ENCODE measurements at regions not wholly inside any gene's neighbourhood (a gene's known extent, or its start where the extent isn't known, plus 50 kb on each side); places are given as distances from the start of the nearest gene placed in this dataset.

DNA sequence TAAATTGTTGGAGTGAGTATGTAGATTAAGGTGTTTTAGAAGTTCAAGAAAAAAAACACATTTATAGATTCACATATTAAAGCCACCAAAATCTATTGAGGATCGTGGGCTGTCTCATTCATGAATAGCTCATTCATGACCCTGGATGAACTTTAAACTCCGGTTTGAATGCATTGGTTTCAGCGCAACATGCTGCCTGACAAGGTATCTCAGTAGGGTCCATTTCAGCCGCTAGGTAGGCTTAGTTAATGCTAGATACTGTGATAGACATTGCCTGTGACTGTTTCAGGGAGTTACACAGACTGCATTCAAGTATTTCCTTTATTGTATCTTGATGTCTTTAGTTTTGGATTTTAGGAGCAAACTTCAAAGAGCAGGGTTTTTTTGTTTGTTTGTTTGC is 140.5 kb upstream of the POGK start:
- Histone ChIP-seq H4K20me1 (ENCODE audit: control insufficient read depth, insufficient read depth, insufficient read length) (no peaks in the 10 kb centered on the region), H3K14ac (ENCODE audit: insufficient read depth, low read length) (no peak overlapping the region), H3K4ac (ENCODE audit: low read depth, low read length) (no peak overlapping the region), H3K79me2 (ENCODE audit: insufficient read depth, low read length) (no peaks in the 10 kb centered on the region), H4K5ac (ENCODE audit: insufficient read length, low read depth, low read length) (no peak overlapping the region), H3K23ac (ENCODE audit: insufficient read length, low read depth, low read length) (no peak overlapping the region), H3K9me3 (ENCODE audit: control insufficient read depth, low read depth, low read length) (no peaks in the 10 kb centered on the region), H2AFZ (ENCODE audit: low read length) (no peak overlapping the region), H3K4me2 (ENCODE audit: insufficient read depth, insufficient read length, low read length) (no peak overlapping the region), H2BK15ac (ENCODE audit: low read depth, low read length) (no peak overlapping the region), H3K9ac (ENCODE audit: extremely low read depth, insufficient read length, low read length) (no peak overlapping the region), H4K91ac (ENCODE audit: insufficient read length, low read depth, low read length) (no peak overlapping the region), H2BK120ac (ENCODE audit: low read depth, low read length, poor library complexity, severe bottlenecking) (no peak overlapping the region), H3K79me1 (ENCODE audit: insufficient read depth, low read depth, low read length, poor library complexity, severe bottlenecking) (no peaks in the 10 kb centered on the region), H2BK5ac (ENCODE audit: insufficient read length, low read length) (no peak overlapping the region), H3K56ac (ENCODE audit: insufficient read length, low read depth, low read length) (no peak overlapping the region), H3T11ph (ENCODE audit: low read length) (no peak overlapping the region), H2BK12ac (ENCODE audit: insufficient read length, low read depth, low read length) (no peak overlapping the region), H3K4me1 (ENCODE audit: insufficient read depth, low read length) (no peaks in the 10 kb centered on the region), H3K23me2 (ENCODE audit: insufficient read length, low read depth, low read length, poor library complexity, severe bottlenecking) (no peaks in the 10 kb centered on the region), H2AK5ac (ENCODE audit: insufficient read length, low read length) (no peak overlapping the region), H3K18ac (ENCODE audit: insufficient read length, low read depth, low read length) (no peak overlapping the region), H4K8ac (replicated peaks; ENCODE audit: insufficient read length, low read depth, low read length) (no peak overlapping the region), H2BK20ac (ENCODE audit: low read depth, low read length, poor library complexity, severe bottlenecking) (no peak overlapping the region), H3K27me3 (ENCODE audit: insufficient read depth, low read length) (no peaks in the 10 kb centered on the region), H3K27ac (ENCODE audit: insufficient read length, low read depth, low read length) (no peak overlapping the region)
- Mint-ChIP-seq H3K27me3 (ENCODE audit: low read depth) (no peaks in the 10 kb centered on the region), H3K9me3 (no peaks in the 10 kb centered on the region), H3K4me1 (peaks cover 2 to 11% of the 10 kb centered on the region in 2 experiments; a peak in 2 of 4 replicates), H3K4me3 (no peak overlapping the region), H3K36me3 (ENCODE audit: insufficient read depth in 1 of 3, low read depth in 3 of 3) (no peaks in the 10 kb centered on the region; a peak in 2 of 7 replicates), H3K27ac (no peak overlapping the region)
- WGBS (ENCODE audit: extremely low coverage, insufficient read length, low lambda C conversion rate) = no CpG with 5 or more reads among the region's 4 CpGs
- no peak for DNase-seq
- TF ChIP-seq, protein P1, sequence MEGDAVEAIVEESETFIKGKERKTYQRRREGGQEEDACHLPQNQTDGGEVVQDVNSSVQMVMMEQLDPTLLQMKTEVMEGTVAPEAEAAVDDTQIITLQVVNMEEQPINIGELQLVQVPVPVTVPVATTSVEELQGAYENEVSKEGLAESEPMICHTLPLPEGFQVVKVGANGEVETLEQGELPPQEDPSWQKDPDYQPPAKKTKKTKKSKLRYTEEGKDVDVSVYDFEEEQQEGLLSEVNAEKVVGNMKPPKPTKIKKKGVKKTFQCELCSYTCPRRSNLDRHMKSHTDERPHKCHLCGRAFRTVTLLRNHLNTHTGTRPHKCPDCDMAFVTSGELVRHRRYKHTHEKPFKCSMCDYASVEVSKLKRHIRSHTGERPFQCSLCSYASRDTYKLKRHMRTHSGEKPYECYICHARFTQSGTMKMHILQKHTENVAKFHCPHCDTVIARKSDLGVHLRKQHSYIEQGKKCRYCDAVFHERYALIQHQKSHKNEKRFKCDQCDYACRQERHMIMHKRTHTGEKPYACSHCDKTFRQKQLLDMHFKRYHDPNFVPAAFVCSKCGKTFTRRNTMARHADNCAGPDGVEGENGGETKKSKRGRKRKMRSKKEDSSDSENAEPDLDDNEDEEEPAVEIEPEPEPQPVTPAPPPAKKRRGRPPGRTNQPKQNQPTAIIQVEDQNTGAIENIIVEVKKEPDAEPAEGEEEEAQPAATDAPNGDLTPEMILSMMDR (conservative IDR thresholded peaks at IDR 0.05) = no peak

Measured in H9 (cell line).